Heart right ventricle (tissue), 16 donors: ENCODE measurements at regions not wholly inside any gene's neighbourhood (a gene's known extent, or its start where the extent isn't known, plus 50 kb on each side); places are given as distances from the start of the nearest gene placed in this dataset.
A peak's percentile ranks its signal among the peaks of the same experiment; 100 is the strongest.

Source experiments
- ATAC-seq, 8 donors: fragments of 200-7000 bp; cut with Tn5 transposase; one replicate each; pipeline ENCODE4 v1.9.1; 2020; ENCODE audit warnings: mild to moderate bottlenecking in 8 of 8, moderate library complexity in 8 of 8, moderate number of reproducible peaks in 1 of 8
- DNase-seq, 2 donors: peaks; one replicate each; pipeline ENCODE4 v3.0.0-alpha.2; 2020
- H3K27ac ChIP-seq, 10 donors: fragments of 200-600 bp; sonication (generic) in 2 of 10; one replicate each; pipeline versions ENCODE4 v1.5.0 to v1.8.0; 2020 to 2022; ENCODE audit warnings: mild to moderate bottlenecking in 3 of 10
- H3K27me3 ChIP-seq, 7 donors: fragments of 200-600 bp; one replicate each; pipeline ENCODE4 v1.8.0; 2021 to 2022; ENCODE audit warnings: mild to moderate bottlenecking in 2 of 7
- H3K36me3 ChIP-seq, 9 donors: fragments of 200-600 bp; sonication (generic) in 1 of 9; one replicate each; pipeline versions ENCODE4 v1.5.0 to v1.8.0; 2020 to 2022; ENCODE audit warnings: mild to moderate bottlenecking in 2 of 9
- H3K4me1 ChIP-seq, 9 donors: fragments of 200-600 bp; sonication (generic) in 1 of 9; one replicate each; pipeline versions ENCODE4 v1.5.0 to v1.8.0; 2020 to 2022; ENCODE audit warnings: mild to moderate bottlenecking in 4 of 9
- H3K4me3 ChIP-seq, 10 donors: fragments of 200-600 bp; sonication (generic) in 2 of 10; one replicate each; pipeline versions ENCODE4 v1.5.0 to v1.8.0; 2020 to 2022; ENCODE audit warnings: mild to moderate bottlenecking in 7 of 10, moderate library complexity in 2 of 10
- H3K9me3 ChIP-seq, 11 donors: fragments of 200-600 bp in 10 of 11; sonication (generic) in 2 of 11; one replicate each; pipeline versions ENCODE4 v1.5.0 to v1.8.0; 2013 to 2022; ENCODE audit warnings: mild to moderate bottlenecking in 2 of 11, control low read depth in 1 of 11, moderate library complexity in 1 of 11
- WGBS, 2 donors: extraction: QIAGEN DNeasy Blood & Tissue Kit; methylation state at CpG; one replicate each; pipeline ENCODE4 v1.1.7; 2013; ENCODE audit warnings: inconsistent platforms in 1 of 2; 5-methylcytosine and 5-hydroxymethylcytosine counted together
- intact Hi-C, 10 donors: fragments of 100-400 bp; cut with DNase I; formaldehyde crosslinking; loops; one replicate each; pipeline versions ENCODE4 v1.11.1 to v1.14.2; 2022
- TF ChIP-seq, protein P1 (sequence below), 9 donors: fragments of 200-600 bp; sonication (generic) in 2 of 9; IDR thresholded peaks; one replicate each; pipeline versions ENCODE4 v1.5.0 to v1.8.0; 2021 to 2022; ENCODE audit warnings: antibody characterized with exemption in 9 of 9, mild to moderate bottlenecking in 5 of 9, moderate library complexity in 1 of 9
- donor health status: Arrhythmogenic right ventricular cardiomyopathy.
- donor health status: ischemic (EF 13 %, LVEDD 7.1; RV severe dilation, severe dysfunction).
- donor health status: healthy with polysubstance abuse.
- donor health status: DM: no; HTN: yes; CAD: no.
- donor health status: DM: no; HTN: no; CAD: no.
- donor health status: ischemic (EF 25% LVEDD 6.9; RV normal size, moderate dysfunction).
- donor health status: ischemic (EF 25% LVEDD 5.7; RV mildly dilated, moderate dysfunction).
- donor health status: healthy.
- donor health status: DM: yes; HTN: yes; CAD: no.
- donor health status: Ischemic cardiomyopathy.
- donor health status: ischemic (EF 35%, LVEDD 5.7; RV mildly dilated, moderate dysfunction).
- donor health status: nonischemic (EF 11% LVEDD 7.7; RV severe dilation, severe dysfunction).
- donor health status: DM: yes; HTN: yes; CAD: no.
- donor health status: PGD.
- donor health status: ischemic (EF 29% LVEDD 5.4; RV normal size, mild dysfunction).
- donor health status: nonischemic (EF 23%, LVEDD 6.1; RV moderate dilation, normal function).

DNA sequence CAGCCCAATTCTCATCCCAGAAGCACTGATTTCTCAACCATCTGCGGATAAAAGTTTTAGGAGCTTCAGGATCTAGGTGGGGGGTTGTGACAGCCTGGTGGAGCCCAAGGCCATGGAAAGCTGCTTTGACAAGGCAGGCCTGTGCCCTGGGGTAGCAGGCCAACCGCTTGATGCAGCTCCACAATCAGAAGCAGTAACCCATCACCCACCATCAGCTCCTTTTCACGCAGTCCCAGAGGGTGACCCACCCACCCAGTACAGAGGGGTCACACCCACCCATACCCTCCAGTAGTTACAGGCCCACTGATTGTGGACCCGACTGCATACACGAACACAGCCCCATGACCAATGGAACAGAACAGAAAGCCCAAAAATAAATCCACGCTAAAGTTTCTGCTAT lies 253.9 kb downstream of the AHR start:
- TF ChIP-seq, protein P1, sequence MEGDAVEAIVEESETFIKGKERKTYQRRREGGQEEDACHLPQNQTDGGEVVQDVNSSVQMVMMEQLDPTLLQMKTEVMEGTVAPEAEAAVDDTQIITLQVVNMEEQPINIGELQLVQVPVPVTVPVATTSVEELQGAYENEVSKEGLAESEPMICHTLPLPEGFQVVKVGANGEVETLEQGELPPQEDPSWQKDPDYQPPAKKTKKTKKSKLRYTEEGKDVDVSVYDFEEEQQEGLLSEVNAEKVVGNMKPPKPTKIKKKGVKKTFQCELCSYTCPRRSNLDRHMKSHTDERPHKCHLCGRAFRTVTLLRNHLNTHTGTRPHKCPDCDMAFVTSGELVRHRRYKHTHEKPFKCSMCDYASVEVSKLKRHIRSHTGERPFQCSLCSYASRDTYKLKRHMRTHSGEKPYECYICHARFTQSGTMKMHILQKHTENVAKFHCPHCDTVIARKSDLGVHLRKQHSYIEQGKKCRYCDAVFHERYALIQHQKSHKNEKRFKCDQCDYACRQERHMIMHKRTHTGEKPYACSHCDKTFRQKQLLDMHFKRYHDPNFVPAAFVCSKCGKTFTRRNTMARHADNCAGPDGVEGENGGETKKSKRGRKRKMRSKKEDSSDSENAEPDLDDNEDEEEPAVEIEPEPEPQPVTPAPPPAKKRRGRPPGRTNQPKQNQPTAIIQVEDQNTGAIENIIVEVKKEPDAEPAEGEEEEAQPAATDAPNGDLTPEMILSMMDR (IDR thresholded peaks at IDR 0.05), result no peak
- H3K36me3 ChIP-seq, result no peaks in the 10 kb centered on the region
- DNase-seq (no peak), ATAC-seq (no peak)
- H3K4me1 ChIP-seq, result peaks cover 0 to 18% (median 14%) of the 10 kb centered on the region in 9 donors
- no peaks in the 10 kb centered on the region for H3K9me3 ChIP-seq
- H3K27ac ChIP-seq, result no peak overlapping the region
- WGBS, 2 donors, result 94 to 95% methylated on average over 6 of the region's 6 CpGs
- intact Hi-C loops, result no loop called here
- no peaks in the 10 kb centered on the region for H3K27me3 ChIP-seq
- no peak overlapping the region for H3K4me3 ChIP-seq

DNA sequence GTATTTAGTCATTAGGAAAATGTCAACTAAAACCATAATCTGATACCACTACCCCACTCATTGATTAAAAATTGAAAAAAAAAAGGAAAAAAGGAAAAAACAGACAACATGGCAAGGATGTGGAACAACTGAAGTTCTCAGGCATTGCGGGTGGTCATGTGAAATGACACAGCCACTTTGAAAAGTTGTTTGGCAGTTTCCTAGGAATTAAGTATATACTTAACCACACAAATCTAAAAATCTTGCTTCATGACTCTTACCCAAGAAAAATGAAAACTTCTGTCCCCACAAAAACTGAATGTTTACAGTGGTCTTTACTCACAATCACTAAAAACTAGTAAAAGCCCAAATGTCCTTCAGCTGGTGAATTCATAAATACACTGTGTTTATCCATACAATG lies 254.5 kb downstream of the AHR start:
- Histone ChIP-seq H3K9me3 (no peaks in the 10 kb centered on the region), H3K36me3 (no peaks in the 10 kb centered on the region), H3K4me1 (peaks cover 0 to 16% (median 15%) of the 10 kb centered on the region in 9 donors), H3K4me3 (no peak overlapping the region), H3K27ac (no peak overlapping the region), H3K27me3 (no peaks in the 10 kb centered on the region)
- intact Hi-C loops, result no loop called here
- no peak for DNase-seq
- TF ChIP-seq, protein P1 (IDR thresholded peaks at IDR 0.05), result no peak
- WGBS, 2 donors, result 97 to 98% methylated on average over 1 of the region's 1 CpG
- no peak for ATAC-seq

DNA sequence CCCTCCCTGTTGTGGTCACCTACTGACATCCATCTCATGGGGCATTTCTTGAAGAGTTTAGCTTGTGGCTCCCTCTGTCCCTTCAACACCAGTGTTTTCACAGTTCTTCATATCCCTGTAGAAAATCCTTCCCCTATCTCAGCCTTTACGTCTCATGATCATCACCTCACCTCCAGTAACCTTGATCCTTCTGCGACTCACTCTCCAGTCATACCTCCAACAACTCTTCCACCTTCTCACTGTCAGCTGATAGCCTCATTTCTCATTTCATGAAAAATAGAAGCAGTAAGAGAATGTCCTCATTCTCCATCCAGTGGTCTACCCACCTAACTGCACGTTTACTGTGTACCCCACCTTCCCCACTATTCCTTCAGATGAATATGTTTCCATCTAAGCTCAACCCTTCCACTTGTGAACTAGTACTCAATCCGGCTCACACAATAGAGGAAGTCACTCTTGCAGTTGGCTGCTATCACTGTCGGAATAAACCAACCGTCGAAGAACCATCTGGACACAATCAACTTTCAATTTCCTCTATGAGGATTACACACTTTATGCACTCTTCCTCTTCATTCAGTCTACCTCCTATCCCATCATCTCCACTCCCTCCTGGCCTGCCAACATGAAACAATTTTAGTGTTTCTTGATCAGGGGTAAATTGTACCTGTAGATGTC lies 256.0 kb downstream of the AHR start:
- no peak overlapping the region for H3K4me3 ChIP-seq
- peaks cover 0 to 16% (median 15%) of the 10 kb centered on the region in 9 donors for H3K4me1 ChIP-seq
- no peaks in the 10 kb centered on the region for H3K9me3 ChIP-seq
- TF ChIP-seq, protein P1 (IDR thresholded peaks at IDR 0.05), result no peak
- H3K36me3 ChIP-seq, result no peaks in the 10 kb centered on the region
- WGBS, 2 donors, result 76 to 83% methylated on average over 7 of the region's 7 CpGs
- DNase-seq (no peak), ATAC-seq (no peak)
- no peak overlapping the region for H3K27ac ChIP-seq
- no peaks in the 10 kb centered on the region for H3K27me3 ChIP-seq
- intact Hi-C loops, result no loop called here

DNA sequence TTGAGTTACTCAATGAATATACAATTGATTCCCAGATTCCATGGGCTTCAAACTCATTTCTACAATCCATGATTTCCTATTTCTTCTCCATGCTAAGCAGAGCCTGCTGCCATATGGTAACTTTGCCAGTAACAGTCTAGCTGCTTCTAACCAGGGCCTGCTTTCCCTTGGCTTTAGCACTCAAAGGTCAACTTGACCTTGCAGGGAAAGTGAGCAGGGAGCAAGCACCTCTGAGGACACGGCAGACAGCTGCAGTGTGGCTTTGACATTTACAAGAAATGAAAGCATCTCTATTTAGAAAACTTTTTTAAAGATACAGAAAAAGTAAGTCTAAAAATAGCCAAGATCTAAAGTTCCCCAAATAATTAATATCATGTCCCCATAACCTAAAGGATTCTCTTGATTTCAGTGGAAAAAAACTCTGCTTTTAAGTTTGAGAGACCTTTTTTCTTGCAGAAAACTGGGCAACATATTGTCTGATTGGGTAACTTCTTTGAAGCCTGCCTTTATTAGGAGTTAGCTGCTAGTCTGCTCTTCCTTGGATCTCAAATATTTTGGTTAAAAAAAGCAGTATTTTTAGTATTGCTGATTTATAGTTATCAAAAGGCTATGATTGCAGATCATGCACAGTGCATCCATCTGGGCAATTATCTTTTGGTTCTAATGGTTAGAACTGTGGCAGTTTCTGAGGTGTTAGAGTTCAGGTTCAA lies 257.9 kb downstream of the AHR start:
- no peaks in the 10 kb centered on the region for H3K9me3 ChIP-seq
- H3K27me3 ChIP-seq, result no peaks in the 10 kb centered on the region
- H3K27ac ChIP-seq, result peak overlapping the region in 5 of 10 donors; percentile 5 to 45 (median 17)
- TF ChIP-seq, protein P1 (IDR thresholded peaks at IDR 0.05), result no peak
- peaks cover 0 to 16% (median 15%) of the 10 kb centered on the region in 9 donors for H3K4me1 ChIP-seq
- no peaks in the 10 kb centered on the region for H3K36me3 ChIP-seq
- DNase-seq (peak in 1 of 2 donors; percentile 12), ATAC-seq (peak; percentile 50 to 92 (median 71))
- WGBS, 2 donors, result 29 to 31% methylated on average over 1 of the region's 1 CpG
- intact Hi-C loops, result no loop called here
- H3K4me3 ChIP-seq, result no peak overlapping the region
